ENCODE measurements at regions not wholly inside any gene's neighbourhood (a gene's known extent, or its start where the extent isn't known, plus 50 kb on each side); places are given as distances from the start of the nearest gene placed in this dataset.

- ChIA-PET CTCF (interaction anchor here (1.8 to 2.1 kb wide), 2 partner anchors 11 to 200 kb away, joined by 4 to 7 read pairs; no protein-coding TSS in a partner anchor), POLR2A (no interaction called here)
- H3K4me1 ChIP-seq (ENCODE audit: control insufficient read depth in 1 of 2, insufficient read depth in 2 of 2, low read depth in 1 of 2, low read length in 1 of 2) = peaks cover 11 to 12% of the 10 kb centered on the region in 2 experiments; a peak in 3 of 4 replicates
- no peaks in the 10 kb centered on the region for H4K20me1 ChIP-seq (ENCODE audit: insufficient read depth)
- no peak overlapping the region for H3K9ac ChIP-seq
- H3K9me3 ChIP-seq = no peaks in the 10 kb centered on the region
- H2AFZ ChIP-seq (ENCODE audit: low read depth) = no peak overlapping the region
- H3K36me3 ChIP-seq (replicated peaks in 1 of 2; ENCODE audit: control insufficient read depth in 1 of 2, insufficient read depth in 2 of 2, low read length in 1 of 2) = no peaks in the 10 kb centered on the region
- DNase-seq = no peak
- 60% methylated on average over 2 of the region's 3 CpGs for WGBS (ENCODE audit: low lambda C conversion rate)
- H3K9me2 ChIP-seq = no peaks in the 10 kb centered on the region
- no peak overlapping the region for H3K4me2 ChIP-seq
- no peak overlapping the region for H3K4me3 ChIP-seq (ENCODE audit: low read depth in 2 of 2, low read length in 1 of 2)
- H3K79me2 ChIP-seq (ENCODE audit: insufficient read depth) = no peaks in the 10 kb centered on the region
- no peaks in the 10 kb centered on the region for H3K27me3 ChIP-seq (ENCODE audit: insufficient read depth)
- H3F3A ChIP-seq (replicated peaks; ENCODE audit: insufficient read depth) = peaks cover 17% of the 10 kb centered on the region
- no peak overlapping the region for H3K27ac ChIP-seq (ENCODE audit: low read depth in 2 of 2, low read length in 1 of 2)
- TF ChIP-seq MAX (IDR thresholded peaks at IDR 0.05; ENCODE audit: low read depth) (no peak), EP300 (IDR thresholded peaks at IDR 0.05; ENCODE audit: borderline replicate concordance in 1 of 2, low read depth in 1 of 2, low read length in 1 of 2) (no peak), USF1 (IDR thresholded peaks at IDR 0.05; ENCODE audit: borderline replicate concordance, low read depth) (no peak), CHD2 (IDR thresholded peaks at IDR 0.05; ENCODE audit: low read length, partially characterized antibody) (no peak), TEAD4 (IDR thresholded peaks at IDR 0.05; ENCODE audit: borderline replicate concordance, insufficient read depth) (no peak), NFIC (IDR thresholded peaks at IDR 0.05; ENCODE audit: borderline replicate concordance) (no peak), SIN3A (IDR thresholded peaks at IDR 0.05; ENCODE audit: borderline replicate concordance, low read depth, low read length) (no peak)
- TF ChIP-seq, protein P1, sequence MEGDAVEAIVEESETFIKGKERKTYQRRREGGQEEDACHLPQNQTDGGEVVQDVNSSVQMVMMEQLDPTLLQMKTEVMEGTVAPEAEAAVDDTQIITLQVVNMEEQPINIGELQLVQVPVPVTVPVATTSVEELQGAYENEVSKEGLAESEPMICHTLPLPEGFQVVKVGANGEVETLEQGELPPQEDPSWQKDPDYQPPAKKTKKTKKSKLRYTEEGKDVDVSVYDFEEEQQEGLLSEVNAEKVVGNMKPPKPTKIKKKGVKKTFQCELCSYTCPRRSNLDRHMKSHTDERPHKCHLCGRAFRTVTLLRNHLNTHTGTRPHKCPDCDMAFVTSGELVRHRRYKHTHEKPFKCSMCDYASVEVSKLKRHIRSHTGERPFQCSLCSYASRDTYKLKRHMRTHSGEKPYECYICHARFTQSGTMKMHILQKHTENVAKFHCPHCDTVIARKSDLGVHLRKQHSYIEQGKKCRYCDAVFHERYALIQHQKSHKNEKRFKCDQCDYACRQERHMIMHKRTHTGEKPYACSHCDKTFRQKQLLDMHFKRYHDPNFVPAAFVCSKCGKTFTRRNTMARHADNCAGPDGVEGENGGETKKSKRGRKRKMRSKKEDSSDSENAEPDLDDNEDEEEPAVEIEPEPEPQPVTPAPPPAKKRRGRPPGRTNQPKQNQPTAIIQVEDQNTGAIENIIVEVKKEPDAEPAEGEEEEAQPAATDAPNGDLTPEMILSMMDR (IDR thresholded peaks at IDR 0.05) = no peak
Observed at GRCh38 chr11:27285761-27286160, 77.3 kb downstream of the CCDC34 start.

DNA sequence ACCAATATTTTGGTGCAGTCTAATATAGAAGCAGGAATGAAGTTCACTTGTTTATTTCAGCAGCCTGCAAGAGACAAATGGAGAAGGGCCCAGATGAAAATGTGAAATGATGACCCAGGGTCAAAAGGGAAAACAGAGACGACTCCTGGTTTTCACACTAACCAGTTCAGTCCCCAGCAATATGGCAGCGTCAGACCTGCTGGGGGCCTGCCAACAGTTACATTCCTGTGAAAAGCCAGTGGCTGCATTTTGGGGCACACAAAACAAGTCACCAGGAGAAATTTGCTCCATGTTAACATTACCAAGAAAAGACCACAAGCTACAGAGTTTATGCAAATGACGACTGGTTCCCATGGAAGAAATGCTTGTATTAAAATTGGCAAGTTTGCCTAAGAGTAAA, 80.2 kb downstream of the CCDC34 start:
- Histone ChIP-seq H3K27me3 (ENCODE audit: insufficient read depth) (no peaks in the 10 kb centered on the region), H3F3A (replicated peaks; ENCODE audit: insufficient read depth) (peaks cover 17% of the 10 kb centered on the region), H3K9ac (no peak overlapping the region), H3K36me3 (replicated peaks in 1 of 2; ENCODE audit: control insufficient read depth in 1 of 2, insufficient read depth in 2 of 2, low read length in 1 of 2) (no peaks in the 10 kb centered on the region), H4K20me1 (ENCODE audit: insufficient read depth) (no peaks in the 10 kb centered on the region), H3K79me2 (ENCODE audit: insufficient read depth) (no peaks in the 10 kb centered on the region), H3K4me2 (peak overlapping the region; percentile 14; the same call in 1 of the 2 replicates), H3K4me1 (ENCODE audit: control insufficient read depth in 1 of 2, insufficient read depth in 2 of 2, low read depth in 1 of 2, low read length in 1 of 2) (peaks cover 11 to 12% of the 10 kb centered on the region in 2 experiments; a peak in 3 of 4 replicates), H2AFZ (ENCODE audit: low read depth) (no peak overlapping the region), H3K9me3 (no peaks in the 10 kb centered on the region), H3K27ac (ENCODE audit: low read depth in 2 of 2, low read length in 1 of 2) (peak overlapping the region; percentile 58 to 67; a peak in 3 of 4 replicates), H3K4me3 (ENCODE audit: low read depth in 2 of 2, low read length in 1 of 2) (no peak overlapping the region), H3K9me2 (no peaks in the 10 kb centered on the region)
- 71% methylated on average over 3 of the region's 3 CpGs for WGBS (ENCODE audit: low lambda C conversion rate)
- DNase-seq = no peak
- ChIA-PET POLR2A (no interaction called here), CTCF (interaction anchor here (0.9 to 3.4 kb wide), 3 partner anchors 14 to 203 kb away, joined by 4 to 18 read pairs (median 4); no protein-coding TSS in a partner anchor)
- no peak for TF ChIP-seq ZBTB33 (IDR thresholded peaks at IDR 0.05; ENCODE audit: borderline replicate concordance, low read depth)
- TF ChIP-seq, protein P1 (IDR thresholded peaks at IDR 0.05) = no peak
- no peak for TF ChIP-seq MEF2A (IDR thresholded peaks at IDR 0.05; ENCODE audit: borderline replicate concordance, low read depth)
- TF ChIP-seq PBX3 (IDR thresholded peaks at IDR 0.05) = no peak
- no peak for TF ChIP-seq RFX5 (IDR thresholded peaks at IDR 0.05; ENCODE audit: low read length)

All from SK-N-SH (cell line).